Small intestine (tissue), 7 donors: ENCODE measurements at regions not wholly inside any gene's neighbourhood (a gene's known extent, or its start where the extent isn't known, plus 50 kb on each side); places are given as distances from the start of the nearest gene placed in this dataset.
A peak's percentile ranks its signal among the peaks of the same experiment; 100 is the strongest.
"Not testable (repeated sequence)": the region's sequence is repeated elsewhere in the genome, so short reads cannot be mapped to it uniquely, and the experiment has no call there.

Experiments used
- DNase-seq, 2 donors: peaks; one replicate each; pipeline versions ENCODE4 v3.0.0 to v3.0.0-alpha.2; 2013
- FAIRE-seq: peaks from 2 replicates; lab custom pipeline; 2012; peaks lifted over from hg19 to GRCh38; lab: Jason Lieb, UNC
- H3K27ac ChIP-seq, 3 donors: one replicate each; pipeline ENCODE4 v1.5.1; 2013; ENCODE audit warnings: low read length in 2 of 3, mild to moderate bottlenecking in 2 of 3, control low read depth in 1 of 3, inconsistent platforms in 1 of 3, low read depth in 1 of 3, moderate library complexity in 1 of 3
- H3K27me3 ChIP-seq, 3 donors: one replicate each; pipeline ENCODE4 v1.6.1; 2013; ENCODE audit warnings: low read length in 3 of 3, inconsistent platforms in 1 of 3; ENCODE audit not compliant: control insufficient read depth in 3 of 3, insufficient read depth in 3 of 3
- H3K36me3 ChIP-seq, 3 donors: one replicate each; pipeline ENCODE4 v1.6.1; 2013; ENCODE audit warnings: low read length in 3 of 3, inconsistent platforms in 1 of 3, low read depth in 1 of 3, mild to moderate bottlenecking in 1 of 3, moderate library complexity in 1 of 3; ENCODE audit not compliant: control insufficient read depth in 3 of 3, insufficient read depth in 2 of 3
- H3K4me1 ChIP-seq, 3 donors: one replicate each; pipeline ENCODE4 v1.6.1; 2013; ENCODE audit warnings: low read length in 2 of 3, inconsistent platforms in 1 of 3, low read depth in 1 of 3, mild to moderate bottlenecking in 1 of 3, moderate library complexity in 1 of 3; ENCODE audit not compliant: control insufficient read depth in 3 of 3, insufficient read depth in 2 of 3
- H3K4me3 ChIP-seq, 3 donors: one replicate each; pipeline ENCODE4 v1.5.1; 2013; ENCODE audit warnings: low read length in 3 of 3, control low read depth in 1 of 3, inconsistent platforms in 1 of 3, low read depth in 1 of 3, mild to moderate bottlenecking in 1 of 3, moderate library complexity in 1 of 3
- H3K9me3 ChIP-seq, 2 donors: one replicate each; pipeline ENCODE4 v1.6.1; 2013; ENCODE audit warnings: low read depth in 1 of 2, low read length in 1 of 2; ENCODE audit not compliant: control insufficient read depth in 2 of 2, insufficient read depth in 1 of 2
- WGBS, 3 donors: extraction: QIAGEN DNeasy Blood & Tissue Kit; methylation state at CpG; one replicate each; pipeline ENCODE4 v1.1.7; 2013; 5-methylcytosine and 5-hydroxymethylcytosine counted together
- donor health status: healthy with polysubstance abuse.
- donor health status: control.
- donor health status: control.
- donor health status: Bipolar disorder and iron deficiency.
- donor health status: healthy.

DNA sequence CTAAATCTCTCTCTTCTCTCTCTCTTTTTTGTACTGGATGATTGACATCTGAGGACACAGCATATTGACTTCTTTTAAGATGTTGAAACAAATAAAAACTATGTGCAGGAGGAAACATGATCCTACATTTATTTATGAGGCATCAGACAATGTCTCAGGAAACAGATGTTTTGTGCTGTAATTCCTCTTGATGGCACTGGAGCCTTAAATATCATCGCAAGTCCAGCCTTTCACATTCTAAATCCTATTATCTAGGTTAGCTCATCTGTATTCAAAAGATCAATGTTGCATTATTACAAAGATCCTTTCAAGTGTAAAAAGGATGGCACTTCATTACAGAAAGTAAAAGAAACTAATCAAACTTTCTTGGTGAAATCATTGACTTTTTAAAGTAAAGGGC is 63.9 kb downstream of the MAT2B start:
- H3K27ac ChIP-seq = no peak overlapping the region
- H3K36me3 ChIP-seq = no peaks in the 10 kb centered on the region
- DNase-seq (peak in 1 of 2 donors; percentile 38), FAIRE-seq (no peak)
- H3K4me3 ChIP-seq = no peak overlapping the region
- no peaks in the 10 kb centered on the region for H3K9me3 ChIP-seq
- peaks cover 2 to 13% (median 3%) of the 10 kb centered on the region in 3 donors for H3K4me1 ChIP-seq
- 50 to 70% (median 59%) methylated on average over 1 of the region's 1 CpG for WGBS, 3 donors
- peaks cover 0 to 28% (median 2%) of the 10 kb centered on the region in 3 donors for H3K27me3 ChIP-seq

DNA sequence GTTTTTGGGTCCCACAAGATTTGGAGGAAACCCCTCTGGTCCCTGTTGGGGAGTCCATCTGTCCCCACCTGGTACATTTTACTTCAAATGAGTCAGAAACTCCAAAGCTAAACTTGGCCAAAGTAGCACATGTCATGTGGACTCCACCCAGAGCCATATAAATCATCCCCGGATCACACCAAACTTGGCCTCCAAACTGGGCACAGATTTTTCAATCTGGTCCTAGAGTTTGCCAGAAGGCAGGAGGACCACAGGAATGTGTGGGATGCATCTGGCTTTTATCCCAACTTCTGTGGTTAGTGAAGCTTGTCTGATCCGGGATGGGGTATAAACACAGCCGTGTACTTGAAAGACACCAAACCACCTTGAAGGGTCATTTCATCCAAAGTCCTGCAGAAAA is 66.3 kb downstream of the MAT2B start:
- Histone ChIP-seq H3K27ac (no peak overlapping the region), H3K4me3 (no peak overlapping the region), H3K9me3 (no peaks in the 10 kb centered on the region), H3K4me1 (peaks cover 0 to 2% (median 0%) of the 10 kb centered on the region in 3 donors), H3K27me3 (peaks cover 0 to 7% (median 0%) of the 10 kb centered on the region in 3 donors), H3K36me3 (no peaks in the 10 kb centered on the region)
- no peak for DNase-seq
- 43 to 73% (median 69%) methylated on average over 3 of the region's 3 CpGs for WGBS, 3 donors
- FAIRE-seq = no peak

GRCh38 chr5:163574472-163575440 is 69.3 kb downstream of the MAT2B start:
- FAIRE-seq (no peak), DNase-seq (no peak)
- Histone ChIP-seq H3K27ac (no peak overlapping the region), H3K27me3 (no peaks in the 10 kb centered on the region), H3K9me3 (no peaks in the 10 kb centered on the region), H3K4me3 (no peak overlapping the region), H3K36me3 (no peaks in the 10 kb centered on the region), H3K4me1 (peaks cover 0 to 3% (median 0%) of the 10 kb centered on the region in 3 donors)
- 53 to 67% (median 67%) methylated on average over 5 of the region's 5 CpGs for WGBS, 3 donors

GRCh38 chr5:163578652-163579051 is 73.2 kb downstream of the MAT2B start:
- H3K27ac ChIP-seq = no peak overlapping the region
- DNase-seq = no peak
- no peaks in the 10 kb centered on the region for H3K9me3 ChIP-seq
- H3K4me1 ChIP-seq = peaks cover 0 to 5% (median 3%) of the 10 kb centered on the region in 3 donors
- WGBS, 3 donors = 39 to 44% (median 43%) methylated on average over 5 of the region's 5 CpGs
- H3K4me3 ChIP-seq = no peak overlapping the region
- no peaks in the 10 kb centered on the region for H3K36me3 ChIP-seq
- H3K27me3 ChIP-seq = no peaks in the 10 kb centered on the region
- FAIRE-seq = no peak

DNA sequence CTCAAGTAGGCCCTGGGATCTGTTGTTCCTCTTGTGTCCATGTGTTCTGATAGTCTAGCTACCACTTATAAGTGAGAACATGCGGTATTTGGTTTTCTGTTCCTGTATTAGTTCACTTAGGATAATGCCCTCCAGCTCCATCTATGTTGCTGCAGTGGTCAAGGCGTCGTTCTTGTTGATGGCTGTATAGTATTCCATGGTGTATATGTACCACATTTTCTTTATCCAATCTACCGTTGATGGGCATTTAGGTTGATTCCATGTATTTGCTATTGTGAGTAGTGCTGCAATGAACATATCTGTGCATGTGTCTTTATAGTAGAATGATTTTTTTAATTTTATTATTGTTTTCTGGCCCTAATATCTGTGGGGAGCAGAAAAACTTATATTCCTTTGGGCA is 74.3 kb downstream of the MAT2B start:
- H3K27ac ChIP-seq = no peak overlapping the region
- FAIRE-seq = no peak
- H3K36me3 ChIP-seq = no peaks in the 10 kb centered on the region
- no peaks in the 10 kb centered on the region for H3K27me3 ChIP-seq
- no peaks in the 10 kb centered on the region for H3K9me3 ChIP-seq
- no peak for DNase-seq
- H3K4me3 ChIP-seq = no peak overlapping the region
- H3K4me1 ChIP-seq = peaks cover 0 to 5% (median 3%) of the 10 kb centered on the region in 3 donors
- WGBS, 3 donors = 91 to 95% (median 93%) methylated on average over 4 of the region's 4 CpGs

- H3K36me3 ChIP-seq = no peaks in the 10 kb centered on the region
- no peaks in the 10 kb centered on the region for H3K27me3 ChIP-seq
- H3K27ac ChIP-seq = peak overlapping the region in 1 of 3 donors; percentile 39
- no peaks in the 10 kb centered on the region for H3K9me3 ChIP-seq
- FAIRE-seq = no peak
- 8 to 61% (median 38%) methylated on average over 2 of the region's 2 CpGs for WGBS, 3 donors
- H3K4me3 ChIP-seq = no peak overlapping the region
- peaks cover 0 to 5% (median 3%) of the 10 kb centered on the region in 3 donors for H3K4me1 ChIP-seq
- DNase-seq = peak; percentile 93 to 97
These were observed 75.1 kb downstream of the MAT2B start for GRCh38 chr5:163580516-163580915.

DNA sequence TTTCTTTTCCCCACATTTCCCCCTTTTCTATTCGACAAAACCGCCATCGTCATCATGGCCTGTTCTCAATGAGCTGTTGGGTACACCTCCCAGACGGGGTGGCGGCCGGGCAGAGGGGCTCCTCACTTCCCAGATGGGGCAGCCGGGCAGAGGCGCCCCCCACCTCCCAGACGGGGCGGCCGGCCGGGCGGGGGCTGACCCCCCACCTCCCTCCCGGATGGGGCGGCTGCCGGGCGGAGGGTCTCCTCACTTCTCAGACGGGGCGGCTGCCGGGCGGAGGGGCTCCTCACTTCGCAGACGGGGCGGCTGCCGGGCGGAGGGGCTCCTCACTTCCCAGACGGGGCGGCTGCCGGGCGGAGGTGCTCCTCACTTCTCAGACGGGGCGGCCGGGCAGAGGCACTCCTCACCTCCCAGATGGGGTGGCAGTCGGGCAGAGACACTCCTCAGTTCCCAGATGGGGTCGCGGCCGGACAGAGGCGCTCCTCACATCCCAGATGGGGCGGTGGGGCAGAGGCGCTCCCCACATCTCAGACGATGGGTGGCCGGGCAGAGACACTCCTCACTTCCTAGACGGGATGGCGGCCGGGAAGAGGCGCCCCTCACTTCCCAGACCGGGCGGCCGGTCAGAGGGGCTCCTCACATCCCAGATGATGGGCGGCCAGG is 78.2 kb downstream of the MAT2B start:
- H3K4me3 ChIP-seq, DNase-seq, FAIRE-seq, H3K27me3 ChIP-seq, H3K36me3 ChIP-seq, H3K4me1 ChIP-seq, H3K9me3 ChIP-seq, H3K27ac ChIP-seq: not testable (repeated sequence)
- WGBS, 3 donors = 94 to 95% (median 95%) methylated on average over 20 to 46 of the region's 50 CpGs

DNA sequence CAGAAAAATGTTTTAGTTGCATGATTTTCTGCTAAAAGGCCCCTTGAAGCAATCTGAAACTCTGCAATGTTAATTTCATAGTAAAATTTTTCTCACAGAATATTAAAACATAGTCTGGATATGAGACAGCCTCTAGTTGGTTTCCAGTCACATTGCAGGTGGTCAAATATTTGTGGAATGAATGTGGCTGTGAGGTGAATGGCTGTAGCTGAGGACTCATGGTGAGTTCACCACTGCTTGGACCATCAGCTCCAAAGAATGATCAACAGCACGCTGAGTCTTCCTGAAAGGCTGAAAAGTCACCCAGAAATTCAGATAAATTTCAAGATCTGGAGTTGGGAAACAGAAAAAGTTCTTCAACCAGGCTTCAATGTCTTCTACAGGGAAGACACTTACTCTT is 79.8 kb downstream of the MAT2B start:
- Histone ChIP-seq H3K36me3 (no peaks in the 10 kb centered on the region), H3K27me3 (no peaks in the 10 kb centered on the region), H3K27ac (no peak overlapping the region), H3K9me3 (no peaks in the 10 kb centered on the region), H3K4me1 (peaks cover 0 to 2% (median 0%) of the 10 kb centered on the region in 3 donors), H3K4me3 (no peak overlapping the region)
- WGBS, 3 donors = 75 to 85% (median 75%) methylated on average over 1 of the region's 1 CpG
- FAIRE-seq = no peak
- no peak for DNase-seq
